ENCODE measurements at regions not wholly inside any gene's neighbourhood (a gene's known extent, or its start where the extent isn't known, plus 50 kb on each side); places are given as distances from the start of the nearest gene placed in this dataset.

GRCh38 chrX:40267334-40268187 is 169.8 kb upstream of the BCOR start:
- no peak for DNase-seq

DNA sequence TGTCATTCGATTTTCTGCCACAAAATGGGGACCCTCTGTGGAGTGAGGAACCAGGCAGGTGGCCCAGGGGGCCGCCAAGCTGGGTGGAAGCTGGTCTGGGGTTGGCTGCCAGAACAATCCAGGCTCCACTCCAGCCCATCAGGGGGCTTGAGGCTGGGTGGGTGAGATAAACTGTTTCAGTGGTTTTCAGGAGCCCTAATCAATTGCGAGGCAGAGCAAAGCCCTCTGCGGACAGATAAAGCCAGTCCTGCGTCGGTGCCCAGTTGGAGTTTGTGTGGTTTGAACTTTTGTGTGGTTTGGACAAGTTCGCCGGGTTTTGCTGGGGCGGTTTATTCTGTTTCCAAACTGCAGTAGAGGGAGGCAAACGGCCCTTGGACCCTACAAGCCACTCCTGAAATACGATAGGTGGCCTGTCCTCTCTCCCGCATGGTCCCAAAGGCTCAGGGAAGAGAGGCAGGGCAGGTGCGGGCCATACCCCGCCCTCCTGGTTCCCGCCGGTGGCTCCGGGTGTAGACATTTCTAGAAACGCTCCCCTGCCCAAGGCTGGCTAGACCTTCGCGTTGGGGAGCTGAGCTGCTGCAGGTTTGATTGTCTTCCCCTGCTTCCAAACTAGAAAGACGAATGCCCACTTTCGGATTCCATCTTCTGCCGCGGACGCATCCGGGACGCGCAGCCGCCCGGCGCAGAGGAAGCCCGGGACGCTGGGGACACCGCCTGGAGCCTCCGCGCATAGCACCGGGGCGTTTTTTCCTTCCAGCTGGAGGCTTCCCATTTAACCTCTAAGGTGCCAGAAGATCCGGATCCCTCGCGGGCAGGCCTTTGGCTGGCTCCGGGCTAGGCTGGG is 169.0 kb upstream of the BCOR start:
- DNase-seq = peak; percentile 8

- no peak for DNase-seq
These were observed 168.2 kb upstream of the BCOR start for GRCh38 chrX:40265936-40266335.

DNA sequence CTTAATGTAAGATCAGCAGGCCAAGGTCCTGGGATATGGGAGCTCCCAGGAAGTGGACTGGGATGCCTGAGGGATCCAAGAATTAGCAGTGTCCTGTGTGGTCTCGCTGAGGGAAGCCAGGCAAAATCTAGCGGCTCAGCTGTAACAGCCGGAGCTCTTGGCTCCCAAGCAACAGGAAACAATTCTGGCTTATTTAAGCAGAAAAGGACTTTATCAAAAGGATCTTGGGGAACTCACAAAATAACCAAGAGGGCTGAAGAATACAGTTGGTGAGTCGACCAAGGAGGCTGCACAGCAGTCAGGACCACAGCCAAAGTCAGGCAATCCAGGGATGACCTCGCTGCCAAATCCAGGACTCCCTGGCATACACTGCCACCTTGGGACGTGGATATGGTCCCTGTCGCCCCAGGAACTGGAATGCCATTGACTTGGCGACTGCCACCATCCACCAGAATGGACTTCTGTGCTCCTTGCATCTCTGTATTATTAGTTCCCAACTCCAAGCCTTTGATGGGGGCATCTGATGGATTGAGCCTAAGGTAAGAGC is 165.3 kb upstream of the BCOR start:
- DNase-seq = no peak

- DNase-seq = no peak
These were observed 164.6 kb upstream of the BCOR start for GRCh38 chrX:40262157-40263013.

DNA sequence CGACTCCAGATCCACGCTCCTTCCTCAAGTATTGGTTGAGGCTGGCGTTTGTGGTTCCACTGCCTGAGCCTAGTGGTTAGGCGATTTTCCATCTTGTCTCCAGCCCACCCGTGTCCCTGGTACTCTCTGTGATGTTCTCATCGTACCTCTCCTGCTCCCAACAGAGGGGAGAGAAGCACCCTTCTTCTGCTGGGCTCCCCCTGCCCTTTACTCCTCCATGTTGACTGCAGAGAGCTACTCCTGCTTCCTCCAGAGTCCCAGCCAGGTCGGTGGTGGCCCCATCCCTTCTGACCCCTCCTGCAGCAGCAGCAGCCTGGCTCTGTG is 164.0 kb upstream of the BCOR start:
- no peak for DNase-seq

- DNase-seq = peak; percentile 1
These were observed 162.5 kb upstream of the BCOR start for GRCh38 chrX:40260146-40260747.

- no peak for DNase-seq
These were observed 161.2 kb upstream of the BCOR start for GRCh38 chrX:40258909-40259308.

GRCh38 chrX:40253771-40254170 is 156.0 kb upstream of the BCOR start:
- no peak for DNase-seq

DNA sequence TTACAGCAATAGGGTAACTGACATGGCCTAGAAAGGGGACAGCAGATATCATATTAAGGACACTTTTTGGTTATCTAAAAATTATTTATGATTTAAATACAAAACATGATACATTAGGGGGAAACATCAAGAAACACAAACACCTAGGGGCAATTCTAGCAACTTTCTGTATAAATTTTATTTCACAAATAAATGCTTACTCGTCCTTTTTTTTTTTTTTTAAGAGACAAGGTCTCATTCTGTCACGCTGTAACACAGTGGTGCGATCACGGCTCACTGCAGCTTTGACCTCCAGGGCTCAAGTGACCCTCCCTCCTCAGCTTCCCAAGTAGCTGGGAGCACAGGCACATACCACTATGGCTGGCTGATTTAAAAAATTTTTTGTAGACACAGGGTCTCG is 151.8 kb upstream of the BCOR start:
- DNase-seq = no peak

GRCh38 chrX:40248822-40249221 is 151.1 kb upstream of the BCOR start:
- DNase-seq = no peak

- DNase-seq = no peak
These were observed 150.3 kb upstream of the BCOR start for GRCh38 chrX:40247848-40248622.

DNA sequence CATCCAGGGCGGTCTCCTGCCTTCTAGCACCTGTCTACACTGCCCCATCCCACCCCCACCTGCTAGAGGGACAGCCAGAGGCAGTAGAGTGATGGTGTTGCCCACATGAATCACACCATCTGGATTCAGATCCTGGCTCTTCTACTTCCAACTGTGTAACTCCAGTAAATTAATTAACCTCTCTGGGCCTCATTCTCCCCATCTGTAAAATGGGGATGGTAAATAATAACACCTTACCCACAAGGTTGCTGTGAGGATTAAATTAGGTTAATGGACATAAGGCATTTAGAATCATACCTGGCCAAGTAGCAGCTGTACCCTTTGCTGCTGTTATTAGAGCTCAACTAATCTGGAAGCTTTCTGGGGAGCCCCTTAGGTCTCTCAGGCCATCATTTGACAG is 149.6 kb upstream of the BCOR start:
- no peak for DNase-seq

DNA sequence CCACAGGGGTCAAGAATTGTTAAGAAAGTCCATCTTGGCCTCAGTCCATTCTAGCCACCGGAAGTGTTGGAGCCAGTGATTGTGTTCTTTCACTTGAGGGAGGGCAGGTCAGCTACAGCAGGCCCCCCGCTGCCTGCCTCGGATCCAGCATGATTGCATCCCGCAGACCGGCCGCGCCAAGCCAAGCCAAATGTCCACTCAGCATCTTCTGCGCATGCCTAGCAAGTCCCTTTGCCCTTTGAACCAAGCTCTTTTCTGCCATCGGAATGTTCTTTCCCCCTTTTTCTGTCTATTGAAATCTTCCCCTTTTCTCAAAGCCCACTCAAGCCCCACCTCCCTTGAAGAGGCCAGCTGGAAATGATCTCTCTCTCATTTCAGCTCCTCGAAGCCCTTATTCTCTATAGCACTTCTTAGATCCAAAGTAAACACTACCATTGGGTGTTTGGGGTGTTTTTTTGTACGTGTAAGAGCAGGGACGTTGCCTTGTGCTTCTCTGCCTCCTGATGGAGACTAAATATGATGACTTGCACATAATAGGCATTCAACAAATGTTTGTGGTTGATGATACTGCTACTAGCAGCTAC is 147.8 kb upstream of the BCOR start:
- DNase-seq = no peak

DNA sequence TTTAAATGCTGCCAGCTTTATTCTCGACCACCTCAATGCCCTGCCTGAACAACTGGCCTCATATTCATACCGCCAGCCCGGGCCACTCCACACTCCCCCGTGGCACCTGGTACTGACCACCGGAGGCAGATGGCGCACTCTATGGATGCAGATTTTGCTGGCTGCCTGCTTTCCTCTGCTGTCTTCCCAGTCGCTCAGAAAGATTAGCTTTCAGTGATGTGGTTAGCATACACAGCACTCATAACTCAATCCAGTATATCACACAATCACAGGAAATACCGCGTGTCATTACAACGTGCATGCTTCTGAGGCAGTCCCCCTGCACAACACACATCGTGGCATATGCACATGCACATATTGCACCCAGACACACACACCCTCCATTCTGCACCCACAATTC is 147.2 kb upstream of the BCOR start:
- no peak for DNase-seq

DNA sequence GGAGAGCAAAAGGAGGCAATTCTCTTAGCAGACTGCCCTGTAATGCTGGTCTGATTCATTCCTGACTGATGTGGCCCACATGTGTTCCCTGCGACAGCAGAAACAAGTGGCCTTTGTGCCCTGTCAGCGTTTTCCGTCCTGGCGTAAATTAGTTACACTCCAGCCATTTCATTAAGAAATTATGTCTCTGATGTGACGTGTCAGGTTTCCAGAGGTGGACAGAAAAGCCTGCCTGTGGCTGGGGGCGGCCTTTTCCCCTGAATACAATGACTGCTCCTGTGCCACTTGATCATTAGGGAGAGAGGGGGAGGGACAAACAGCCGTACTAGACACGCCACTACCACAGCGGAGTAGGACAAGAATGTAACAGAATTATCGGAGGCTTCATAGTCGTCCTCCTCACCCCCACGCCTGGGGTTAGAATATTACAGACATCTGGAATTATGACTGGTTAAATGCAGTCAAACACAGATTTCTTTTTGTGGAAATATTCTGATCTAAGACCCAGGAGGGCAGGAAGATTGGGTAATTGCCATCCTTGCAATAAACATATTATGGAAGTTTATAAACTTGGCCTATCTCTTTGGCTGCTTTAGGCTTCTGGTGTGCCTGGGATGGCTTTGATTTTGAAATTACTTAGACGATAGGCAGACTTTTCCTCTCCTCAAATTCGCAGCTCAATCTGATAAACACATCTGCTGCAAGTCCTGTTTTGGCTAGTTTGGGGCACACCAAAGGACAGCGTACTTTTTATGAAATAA is 146.2 kb upstream of the BCOR start:
- no peak for DNase-seq

- no peak for DNase-seq
These were observed 143.1 kb upstream of the BCOR start for GRCh38 chrX:40240844-40241243.

GRCh38 chrX:40237731-40238178 is 140.0 kb upstream of the BCOR start:
- no peak for DNase-seq

- DNase-seq = no peak
These were observed 132.9 kb upstream of the BCOR start for GRCh38 chrX:40230646-40231045.

GRCh38 chrX:40227125-40227524 is 129.4 kb upstream of the BCOR start:
- DNase-seq = no peak

GRCh38 chrX:40224658-40225057 is 126.9 kb upstream of the BCOR start:
- DNase-seq = no peak

All from SHP77 treated with DMSO at 0.1 percent for 48 hours (cell line).